HG03159 (cell line): ENCODE measurements at regions not wholly inside any gene's neighbourhood (a gene's known extent, or its start where the extent isn't known, plus 50 kb on each side); places are given as distances from the start of the nearest gene placed in this dataset.
"Not testable (repeated sequence)": the region's sequence is repeated elsewhere in the genome, so short reads cannot be mapped to it uniquely, and the experiment has no call there.

ENCODE experiments used
- ATAC-seq: cut with Tn5 transposase; IDR thresholded peaks from one replicate; pipeline ENCODE4 v1.9.1; 2021; ENCODE audit warnings: mild to moderate bottlenecking, moderate library complexity; ENCODE audit not compliant: unreplicated experiment

DNA sequence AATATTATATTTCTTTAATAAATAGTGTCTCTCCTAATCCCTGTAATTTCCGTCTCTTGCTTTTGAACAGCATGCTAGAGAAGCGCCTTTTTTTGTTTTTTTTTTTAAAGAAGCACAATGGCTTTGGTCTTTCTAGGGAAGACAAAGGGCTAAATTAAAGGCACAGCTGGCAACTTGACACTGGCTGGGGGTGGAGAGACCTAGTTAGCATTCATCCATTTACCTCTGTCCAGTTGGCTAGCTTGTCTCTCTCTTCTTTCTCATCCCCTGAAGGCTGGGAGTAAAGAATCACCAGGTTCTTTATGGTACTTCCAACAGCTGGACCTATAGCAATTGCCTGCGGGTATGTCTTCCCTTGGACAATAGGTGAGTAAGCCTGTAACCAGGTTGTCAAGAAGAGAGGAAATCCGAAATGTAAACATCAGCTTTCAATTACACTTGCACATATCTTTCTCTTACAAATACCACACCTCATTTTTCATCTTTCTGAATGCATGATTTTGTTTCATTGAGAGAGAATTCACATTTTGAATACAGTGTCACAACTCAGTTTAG is 178.4 kb upstream of the GPR101 start:
- no peak for ATAC-seq

DNA sequence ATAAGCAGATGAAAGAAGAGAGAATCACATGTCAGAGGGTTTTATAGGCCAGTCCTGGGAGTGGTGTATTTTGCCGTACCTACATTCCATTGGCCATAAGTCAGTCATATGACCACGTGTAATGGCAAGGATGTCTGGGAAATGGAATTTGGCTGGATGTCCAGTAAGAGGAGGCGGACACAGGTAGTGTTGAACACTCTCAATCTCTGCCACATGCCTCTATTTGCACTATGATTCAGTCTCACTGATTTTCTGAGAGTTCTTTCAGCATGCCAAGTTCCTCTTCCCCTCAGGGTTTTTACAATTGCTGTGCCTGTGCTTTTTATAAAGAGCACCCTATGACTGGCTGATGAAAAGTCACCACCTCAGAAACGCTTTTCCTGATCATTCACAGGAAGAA is 164.2 kb upstream of the GPR101 start:
- ATAC-seq, result no peak

DNA sequence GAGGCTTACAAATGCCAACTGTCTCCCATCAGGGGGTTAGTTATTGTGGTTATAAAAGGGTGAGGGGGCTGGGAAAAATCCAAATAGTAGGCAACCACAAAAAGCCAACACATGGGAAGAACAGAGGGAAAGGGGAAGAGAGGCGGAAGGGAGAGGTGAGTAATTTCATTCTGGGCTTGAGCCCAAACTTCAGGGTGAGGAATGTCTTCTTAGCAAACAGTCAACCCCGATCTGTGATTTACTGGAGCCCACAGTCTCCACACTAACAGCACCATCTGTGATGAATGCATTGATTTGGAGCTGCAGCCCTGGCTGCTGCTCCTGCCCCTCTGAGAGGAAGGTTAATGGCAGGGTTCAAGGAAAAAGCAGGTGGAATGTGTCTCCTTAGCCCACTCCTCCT is 162.2 kb upstream of the GPR101 start:
- ATAC-seq, result no peak

DNA sequence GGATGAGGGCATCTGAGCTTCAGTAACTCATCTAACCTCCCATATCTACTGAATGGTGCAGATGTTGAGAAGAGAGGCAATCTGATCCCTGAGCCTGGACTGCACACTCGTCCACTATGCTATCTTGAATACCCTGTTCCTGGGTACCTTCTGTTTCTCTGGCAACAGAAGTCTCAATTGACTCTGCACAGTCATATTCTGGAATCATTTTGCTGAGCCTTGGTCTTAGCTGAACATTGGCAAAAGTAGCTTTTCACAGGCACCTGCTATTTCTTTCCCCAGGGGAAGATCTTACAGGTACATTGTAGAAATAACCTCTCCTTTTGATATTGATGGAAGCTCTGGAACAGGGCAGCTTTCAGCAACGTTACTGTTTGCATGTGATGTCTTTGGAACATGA is 161.5 kb upstream of the GPR101 start:
- no peak for ATAC-seq

DNA sequence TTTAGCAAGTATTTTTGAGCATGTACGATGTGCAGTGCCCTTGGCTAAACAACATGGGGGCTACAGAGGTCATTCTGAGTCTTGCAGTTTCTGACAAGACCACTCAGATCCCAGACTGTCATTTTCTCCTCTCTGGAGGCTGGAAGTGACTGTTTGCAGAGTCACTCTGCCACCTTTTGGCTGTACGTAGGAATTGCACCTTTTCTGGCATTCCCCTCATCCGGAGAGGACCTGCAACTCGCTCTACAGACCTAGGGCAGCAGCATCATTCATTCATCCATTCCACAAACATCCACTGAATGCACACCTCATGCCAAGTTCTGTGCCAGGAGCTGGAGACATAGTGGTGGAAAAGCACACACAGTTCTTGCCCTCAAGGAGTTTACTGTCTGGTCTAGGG is 160.4 kb upstream of the GPR101 start:
- peak; percentile 79 for ATAC-seq

DNA sequence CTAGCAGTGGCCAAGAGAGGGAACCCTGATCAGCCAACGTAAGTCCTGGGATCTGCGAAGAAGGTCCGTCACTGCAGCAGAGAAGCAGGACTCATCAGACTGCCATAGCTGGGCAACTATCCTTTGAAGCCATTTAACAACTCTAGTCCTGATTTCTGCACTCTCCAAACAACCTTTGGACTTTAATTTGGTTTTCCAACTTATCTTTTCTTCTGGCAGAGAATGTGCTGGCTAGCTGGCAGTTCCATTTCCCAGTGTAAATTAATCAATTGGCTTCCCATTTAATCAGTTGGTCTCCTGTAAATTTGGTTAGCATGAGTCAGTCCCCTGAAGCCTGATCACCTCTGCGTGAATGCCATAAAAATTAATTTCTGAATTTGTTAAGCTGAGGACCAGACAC is 153.7 kb upstream of the GPR101 start:
- ATAC-seq, result no peak

DNA sequence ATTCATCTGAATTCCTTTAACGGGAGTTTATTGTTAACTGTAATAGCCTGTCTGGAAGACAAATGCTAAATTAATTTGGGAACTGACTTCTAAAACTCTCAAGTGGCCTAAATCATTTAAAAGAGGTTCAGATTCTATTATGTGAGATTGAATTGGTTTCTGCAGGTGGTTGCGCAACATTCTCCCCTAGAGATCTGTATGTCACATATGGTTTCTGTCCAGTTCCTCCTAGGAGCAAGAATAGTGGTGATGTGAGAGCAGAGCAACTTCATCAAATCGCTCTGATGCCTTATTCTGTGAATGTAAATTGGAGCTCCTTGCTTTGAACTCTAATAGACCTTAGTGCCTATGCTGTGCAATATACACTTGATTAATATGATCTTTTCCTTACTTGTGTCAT is 144.6 kb upstream of the GPR101 start:
- no peak for ATAC-seq

DNA sequence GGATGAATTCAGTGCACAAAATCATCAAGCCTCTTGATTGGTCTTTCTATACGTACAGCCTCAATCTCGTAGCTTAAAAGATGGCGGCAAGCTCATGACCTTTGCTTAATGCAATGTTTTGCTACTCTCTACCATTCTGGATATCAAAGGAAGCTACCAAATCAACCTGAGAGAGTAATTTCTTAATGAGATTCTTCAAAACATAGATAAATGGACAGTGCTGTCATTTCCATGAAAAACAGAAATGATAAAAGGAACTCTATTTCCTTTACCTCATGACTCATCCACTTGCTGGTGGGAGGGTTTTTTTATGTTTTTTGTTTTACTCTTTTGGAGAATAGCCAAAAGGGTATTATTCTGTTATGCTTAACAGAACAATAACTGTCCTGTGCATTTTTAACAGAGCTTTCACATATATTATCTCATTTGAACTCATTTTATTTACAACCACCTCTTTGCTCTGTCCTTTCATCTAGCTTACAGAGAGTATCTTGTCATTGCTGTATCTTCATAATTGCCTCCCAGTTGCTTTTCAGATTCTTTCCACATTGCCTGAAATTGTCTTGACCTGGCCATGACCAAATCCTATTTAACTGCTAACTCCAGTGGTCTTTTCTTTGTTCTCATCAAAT is 138.6 kb upstream of the GPR101 start:
- ATAC-seq, result no peak

DNA sequence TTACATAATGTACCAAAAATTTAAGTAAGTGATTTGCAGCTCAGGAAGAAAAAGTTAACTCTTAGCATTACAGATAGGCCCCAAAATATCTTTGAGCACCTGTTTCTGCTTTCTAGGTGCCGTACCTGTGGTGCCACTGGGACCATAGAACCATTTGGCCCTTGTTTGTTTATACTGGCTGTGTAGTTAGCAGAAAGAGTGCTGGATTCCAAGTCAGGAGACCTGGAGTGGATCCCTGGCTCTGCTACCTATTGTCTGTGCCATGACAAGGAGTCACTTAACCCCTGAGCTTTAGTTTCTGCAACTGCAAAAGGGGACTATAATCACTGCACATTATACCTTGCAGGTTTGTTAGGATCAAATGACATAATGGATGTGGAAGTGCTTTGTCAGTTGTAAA is 137.8 kb upstream of the GPR101 start:
- ATAC-seq, result no peak

DNA sequence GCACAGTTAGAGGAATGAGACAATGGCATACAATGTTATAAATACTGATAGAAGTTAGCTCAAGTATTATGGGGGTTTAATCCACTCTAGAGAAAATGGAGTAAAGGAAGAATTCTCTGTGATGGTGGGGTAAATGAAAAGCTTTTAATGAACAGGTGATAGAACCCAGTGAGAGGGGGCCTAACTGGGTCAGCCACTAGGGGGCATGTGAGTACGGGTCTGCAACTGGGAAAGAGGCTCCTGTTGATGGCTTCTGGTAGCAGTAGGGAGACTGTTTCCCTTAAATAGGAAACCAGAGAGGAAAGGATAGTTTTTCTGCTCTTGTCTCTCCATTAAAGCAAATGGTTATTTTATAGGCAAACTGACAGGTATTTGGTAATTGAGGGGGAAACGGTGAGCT is 132.8 kb upstream of the GPR101 start:
- ATAC-seq, result no peak

DNA sequence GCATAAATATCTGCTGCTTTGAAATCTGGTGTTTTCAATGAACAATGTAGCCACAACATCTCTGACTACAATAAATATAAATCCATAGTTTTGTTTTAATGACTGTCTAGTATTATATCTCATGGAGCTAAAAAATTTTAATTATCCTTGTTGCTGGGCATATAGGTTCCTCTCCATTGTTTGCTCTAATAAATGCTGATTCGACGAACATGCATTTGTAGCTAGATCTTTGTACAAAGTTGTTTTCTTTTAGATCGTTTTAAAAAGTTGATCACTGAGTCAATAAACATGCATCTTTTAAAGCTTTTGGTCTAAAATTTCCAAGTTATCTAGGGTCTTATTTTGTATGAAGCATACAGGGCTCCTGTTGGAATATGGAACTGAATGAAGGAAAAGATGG is 130.5 kb upstream of the GPR101 start:
- ATAC-seq, result no peak

DNA sequence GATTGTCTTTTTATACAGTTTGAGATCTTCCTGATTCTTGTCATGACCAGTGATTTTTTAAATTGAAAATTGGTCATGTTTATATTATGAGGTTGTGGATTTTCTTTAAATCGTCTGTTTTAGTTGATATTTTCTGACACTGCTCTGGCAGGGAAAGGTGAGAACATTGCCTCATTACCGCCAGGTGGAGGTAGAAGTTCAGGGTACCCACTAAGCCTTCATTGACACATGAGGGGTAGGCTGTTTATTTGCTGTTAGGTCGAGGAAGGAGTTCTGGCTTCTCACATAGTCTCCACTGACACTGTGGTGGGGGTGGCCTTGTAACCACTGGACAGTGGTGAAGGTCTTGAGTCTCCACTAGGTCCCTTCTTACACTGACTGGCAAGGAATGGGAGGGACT is 117.6 kb upstream of the GPR101 start:
- ATAC-seq, result no peak

DNA sequence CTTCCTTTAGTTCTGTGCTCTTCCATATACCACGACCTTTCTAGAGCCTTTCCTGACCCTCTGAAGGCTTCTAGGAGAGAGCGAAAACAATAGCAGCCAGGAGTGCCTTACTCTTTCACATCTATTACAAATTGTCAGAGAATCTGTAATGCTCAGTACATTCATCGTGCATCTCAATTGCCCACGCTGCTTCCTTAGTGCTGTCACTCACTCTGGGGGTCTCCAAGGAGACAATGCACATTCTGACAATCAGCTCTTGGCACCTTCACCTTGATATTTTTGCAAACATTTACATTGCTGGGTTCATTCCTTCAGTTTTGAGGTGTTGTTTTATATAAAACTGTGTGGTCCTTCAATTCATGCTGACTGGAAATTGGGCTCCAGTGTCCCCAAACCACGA is 110.1 kb upstream of the GPR101 start:
- ATAC-seq, result no peak

DNA sequence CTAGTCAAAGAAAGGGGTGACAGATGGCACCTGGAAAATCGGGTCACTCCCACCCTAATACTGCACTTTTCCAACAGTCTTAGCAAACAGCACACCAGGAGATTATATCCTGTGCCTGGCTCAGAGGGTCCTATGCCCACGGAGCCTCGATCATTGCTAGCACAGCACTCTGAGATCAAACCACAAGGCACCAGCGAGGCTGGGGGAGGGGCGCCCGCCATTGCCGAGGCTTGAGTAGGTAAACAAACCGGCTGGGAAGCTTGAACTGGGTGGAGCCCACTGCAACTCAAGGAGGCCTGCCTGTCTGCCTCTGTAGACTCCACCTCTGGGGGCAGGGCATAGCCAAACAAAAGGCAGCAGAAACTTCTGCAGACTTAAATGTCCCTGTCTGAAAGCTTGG is 88.9 kb upstream of the GPR101 start:
- not testable (repeated sequence) for ATAC-seq

DNA sequence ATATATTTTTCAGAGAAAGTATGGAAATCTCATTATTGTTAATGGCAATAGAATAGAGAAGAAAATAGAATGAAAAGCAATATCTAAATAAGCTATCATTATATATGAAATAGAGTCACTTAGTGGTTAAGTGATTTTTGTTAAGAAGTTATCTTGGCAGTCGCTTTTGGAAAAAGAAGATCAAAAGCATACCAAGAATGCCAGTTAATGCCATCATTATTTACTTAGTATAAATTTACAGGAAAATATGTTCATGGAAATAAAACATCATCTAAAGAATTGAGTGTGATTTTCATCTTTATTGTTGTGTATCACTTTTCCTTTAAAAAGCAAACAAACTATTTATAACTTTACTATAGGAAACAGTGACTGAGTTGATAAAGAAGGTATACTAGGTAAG is 85.3 kb upstream of the GPR101 start:
- no peak for ATAC-seq

DNA sequence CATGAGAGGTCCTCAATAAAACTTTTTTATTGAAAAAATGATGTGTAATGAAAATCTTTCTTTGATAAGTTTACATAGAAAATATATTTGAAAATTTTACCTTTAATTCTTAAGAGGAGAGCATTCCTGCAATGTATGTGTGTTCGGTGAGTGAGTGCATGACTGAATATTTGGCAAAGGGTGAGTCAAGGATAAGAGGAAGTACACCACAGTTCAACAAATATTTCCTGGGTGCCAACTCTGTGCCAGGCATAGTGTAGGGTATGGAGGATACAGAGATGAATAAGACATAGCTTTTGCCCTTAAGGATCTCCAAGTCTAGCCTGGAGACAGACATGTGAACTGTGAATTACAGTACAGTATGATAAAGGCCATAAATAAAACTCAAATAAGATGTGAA is 84.7 kb upstream of the GPR101 start:
- ATAC-seq, result no peak

DNA sequence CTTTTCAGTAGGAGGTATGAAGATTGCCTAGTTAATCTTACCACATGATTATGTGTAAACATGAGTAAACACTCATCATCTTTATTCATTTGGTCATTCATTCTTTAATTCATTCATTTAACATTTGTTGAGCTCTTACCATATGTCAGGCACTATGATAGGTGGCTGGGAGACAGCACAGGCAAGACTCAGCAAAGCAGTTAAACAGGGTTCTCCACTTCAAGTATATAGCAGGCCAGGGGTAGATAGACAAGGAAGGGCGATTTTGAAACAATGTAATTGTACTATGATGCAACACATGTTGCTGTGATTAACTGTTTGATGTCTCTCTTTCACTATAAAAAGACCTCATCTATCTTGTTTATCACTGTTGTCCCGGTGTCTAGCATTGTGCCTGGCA is 84.3 kb upstream of the GPR101 start:
- ATAC-seq, result no peak

DNA sequence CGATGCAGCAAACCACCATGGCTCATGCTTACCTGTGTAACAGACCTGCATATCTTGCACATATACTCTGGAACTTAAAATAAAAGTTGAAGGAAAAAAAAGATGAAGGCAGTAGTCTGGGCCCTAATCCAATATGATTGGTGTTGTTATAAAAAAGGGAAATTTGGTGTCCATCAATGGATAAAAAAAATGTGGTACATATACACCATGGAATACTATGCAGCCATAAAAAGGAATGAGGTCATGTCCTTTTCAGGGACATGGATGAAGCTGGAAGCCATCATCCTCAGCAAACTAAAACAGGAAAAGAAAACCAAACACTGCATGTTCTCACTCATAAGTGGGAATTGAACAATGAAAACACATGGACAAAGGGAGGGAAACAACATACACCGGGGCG is 74.1 kb upstream of the GPR101 start:
- ATAC-seq, result not testable (repeated sequence)

DNA sequence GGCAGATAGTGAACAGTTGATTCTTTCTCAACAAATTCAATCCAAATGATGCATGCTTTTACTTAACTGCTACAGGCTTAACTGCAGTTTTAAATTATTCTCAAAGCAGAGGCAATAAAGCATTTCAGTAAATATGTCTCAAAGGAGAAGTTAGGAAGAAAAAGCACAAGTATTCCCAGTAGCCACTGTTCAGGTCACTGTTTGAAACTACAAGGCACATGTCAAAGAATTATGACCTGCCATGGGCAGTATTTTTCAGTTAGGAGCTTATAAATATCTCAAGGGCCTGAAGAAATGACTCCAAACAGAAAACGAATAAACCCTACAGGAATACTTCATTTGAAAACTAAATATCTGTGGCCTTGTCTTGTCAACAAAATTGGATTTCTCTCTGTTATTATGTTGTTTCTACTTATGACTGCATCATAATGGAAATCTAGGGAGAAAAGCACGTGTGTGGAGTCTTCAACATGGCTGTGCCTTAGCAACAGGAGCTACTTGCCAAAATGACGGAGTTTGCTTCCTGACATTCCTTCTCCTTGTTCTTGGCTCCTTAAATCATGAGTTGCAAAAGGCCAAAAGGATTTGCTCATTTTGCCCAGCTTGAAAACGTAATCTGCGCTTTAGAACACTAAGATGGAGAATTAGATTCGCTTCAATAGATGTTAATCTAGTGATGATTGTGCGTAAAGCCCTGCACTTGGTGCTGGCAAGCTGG is 67.6 kb upstream of the GPR101 start:
- no peak for ATAC-seq
